Ishikawa (cell line): ENCODE measurements at regions not wholly inside any gene's neighbourhood (a gene's known extent, or its start where the extent isn't known, plus 50 kb on each side); places are given as distances from the start of the nearest gene placed in this dataset.

ENCODE experiments used
- EGR1 ChIP-seq: IDR thresholded peaks from 2 replicates; pipeline ENCODE4 v1.6.1; 2012
- EP300 ChIP-seq: IDR thresholded peaks from 2 replicates; pipeline ENCODE4 v1.6.1; 2012; ENCODE audit warnings: borderline replicate concordance
- FOXM1 ChIP-seq: IDR thresholded peaks from 2 replicates; pipeline ENCODE4 v1.6.1; 2012; ENCODE audit warnings: low read depth, borderline replicate concordance
- RAD21 ChIP-seq: IDR thresholded peaks from 2 replicates; pipeline ENCODE4 v1.6.1; 2012; ENCODE audit warnings: low read depth
- TAF1 ChIP-seq: IDR thresholded peaks from 2 replicates; pipeline ENCODE4 v1.6.1; 2012; ENCODE audit warnings: low read depth, mild to moderate bottlenecking
- TEAD4 ChIP-seq: IDR thresholded peaks from 2 replicates; pipeline ENCODE4 v1.6.1; 2012
- YY1 ChIP-seq: IDR thresholded peaks from 2 replicates; pipeline ENCODE4 v1.6.1; 2012; ENCODE audit warnings: low read depth
- ZBTB7A ChIP-seq: IDR thresholded peaks from 2 replicates; pipeline ENCODE4 v1.6.1; 2012; ENCODE audit warnings: low read depth
- TF ChIP-seq, protein P1 (sequence below): IDR thresholded peaks from 2 replicates; pipeline ENCODE4 v1.6.1; 2012
- TF ChIP-seq, protein P2 (sequence below): IDR thresholded peaks from 2 replicates; pipeline ENCODE4 v1.6.1; 2012; ENCODE audit warnings: low read depth, mild to moderate bottlenecking

- TF ChIP-seq YY1 (no peak), TEAD4 (no peak), EP300 (no peak), FOXM1 (no peak), EGR1 (no peak), RAD21 (no peak), ZBTB7A (no peak), TAF1 (no peak)
- TF ChIP-seq, protein P1, sequence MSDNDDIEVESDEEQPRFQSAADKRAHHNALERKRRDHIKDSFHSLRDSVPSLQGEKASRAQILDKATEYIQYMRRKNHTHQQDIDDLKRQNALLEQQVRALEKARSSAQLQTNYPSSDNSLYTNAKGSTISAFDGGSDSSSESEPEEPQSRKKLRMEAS, result no peak
- TF ChIP-seq, protein P2, sequence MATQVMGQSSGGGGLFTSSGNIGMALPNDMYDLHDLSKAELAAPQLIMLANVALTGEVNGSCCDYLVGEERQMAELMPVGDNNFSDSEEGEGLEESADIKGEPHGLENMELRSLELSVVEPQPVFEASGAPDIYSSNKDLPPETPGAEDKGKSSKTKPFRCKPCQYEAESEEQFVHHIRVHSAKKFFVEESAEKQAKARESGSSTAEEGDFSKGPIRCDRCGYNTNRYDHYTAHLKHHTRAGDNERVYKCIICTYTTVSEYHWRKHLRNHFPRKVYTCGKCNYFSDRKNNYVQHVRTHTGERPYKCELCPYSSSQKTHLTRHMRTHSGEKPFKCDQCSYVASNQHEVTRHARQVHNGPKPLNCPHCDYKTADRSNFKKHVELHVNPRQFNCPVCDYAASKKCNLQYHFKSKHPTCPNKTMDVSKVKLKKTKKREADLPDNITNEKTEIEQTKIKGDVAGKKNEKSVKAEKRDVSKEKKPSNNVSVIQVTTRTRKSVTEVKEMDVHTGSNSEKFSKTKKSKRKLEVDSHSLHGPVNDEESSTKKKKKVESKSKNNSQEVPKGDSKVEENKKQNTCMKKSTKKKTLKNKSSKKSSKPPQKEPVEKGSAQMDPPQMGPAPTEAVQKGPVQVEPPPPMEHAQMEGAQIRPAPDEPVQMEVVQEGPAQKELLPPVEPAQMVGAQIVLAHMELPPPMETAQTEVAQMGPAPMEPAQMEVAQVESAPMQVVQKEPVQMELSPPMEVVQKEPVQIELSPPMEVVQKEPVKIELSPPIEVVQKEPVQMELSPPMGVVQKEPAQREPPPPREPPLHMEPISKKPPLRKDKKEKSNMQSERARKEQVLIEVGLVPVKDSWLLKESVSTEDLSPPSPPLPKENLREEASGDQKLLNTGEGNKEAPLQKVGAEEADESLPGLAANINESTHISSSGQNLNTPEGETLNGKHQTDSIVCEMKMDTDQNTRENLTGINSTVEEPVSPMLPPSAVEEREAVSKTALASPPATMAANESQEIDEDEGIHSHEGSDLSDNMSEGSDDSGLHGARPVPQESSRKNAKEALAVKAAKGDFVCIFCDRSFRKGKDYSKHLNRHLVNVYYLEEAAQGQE, result no peak
Measured at GRCh38 chr2:136324966-136325365, 207.0 kb upstream of the CXCR4 start.
